HG03103 (cell line): ENCODE measurements at regions not wholly inside any gene's neighbourhood (a gene's known extent, or its start where the extent isn't known, plus 50 kb on each side); places are given as distances from the start of the nearest gene placed in this dataset.
"Not testable (repeated sequence)": the region's sequence is repeated elsewhere in the genome, so short reads cannot be mapped to it uniquely, and the experiment has no call there.

Source experiments
- ATAC-seq: cut with Tn5 transposase; IDR thresholded peaks from one replicate; pipeline ENCODE4 v1.9.1; 2021; ENCODE audit warnings: low read depth; ENCODE audit not compliant: unreplicated experiment

DNA sequence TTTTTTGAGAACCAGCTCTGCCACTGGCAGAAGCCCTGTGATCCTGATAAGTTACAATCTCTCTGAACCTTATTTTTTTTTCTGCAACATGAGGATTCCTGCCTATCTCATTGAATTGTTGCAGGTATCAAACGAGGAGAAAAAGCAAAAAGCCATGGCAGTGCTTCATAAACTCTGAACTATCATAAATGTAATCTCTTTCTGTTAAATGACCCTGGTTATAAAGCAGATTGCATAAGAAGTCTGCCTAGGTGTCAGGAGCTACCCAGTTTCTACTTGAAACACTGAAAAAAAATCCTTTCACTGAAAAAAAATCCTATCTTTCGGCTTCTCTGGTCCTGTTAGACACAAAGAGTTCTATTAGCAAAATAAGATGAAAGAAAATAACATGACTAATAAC is 172.7 kb downstream of the FAM43A start:
- ATAC-seq: no peak

DNA sequence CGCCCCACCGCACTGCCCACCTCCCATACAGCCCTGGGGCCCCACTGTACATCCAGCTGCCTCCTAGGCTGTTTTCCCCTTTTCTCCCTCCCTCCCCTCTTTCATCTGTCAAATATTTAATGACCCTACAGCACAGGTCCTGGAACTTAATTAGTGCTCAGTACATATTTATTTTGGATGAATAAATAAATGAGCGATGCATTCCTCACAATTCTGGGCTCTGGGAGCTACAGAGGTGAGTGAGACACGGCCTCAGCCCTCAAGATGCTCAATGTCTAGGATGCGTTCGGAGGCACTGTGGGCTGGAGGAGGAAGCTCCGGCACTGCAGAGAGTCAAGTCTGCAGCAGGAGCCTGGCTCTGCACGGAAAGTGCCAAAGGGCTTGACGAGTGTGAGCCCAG is 175.0 kb downstream of the FAM43A start:
- ATAC-seq: no peak

GRCh38 chr3:194861375-194861774 is 175.7 kb downstream of the FAM43A start:
- no peak for ATAC-seq

DNA sequence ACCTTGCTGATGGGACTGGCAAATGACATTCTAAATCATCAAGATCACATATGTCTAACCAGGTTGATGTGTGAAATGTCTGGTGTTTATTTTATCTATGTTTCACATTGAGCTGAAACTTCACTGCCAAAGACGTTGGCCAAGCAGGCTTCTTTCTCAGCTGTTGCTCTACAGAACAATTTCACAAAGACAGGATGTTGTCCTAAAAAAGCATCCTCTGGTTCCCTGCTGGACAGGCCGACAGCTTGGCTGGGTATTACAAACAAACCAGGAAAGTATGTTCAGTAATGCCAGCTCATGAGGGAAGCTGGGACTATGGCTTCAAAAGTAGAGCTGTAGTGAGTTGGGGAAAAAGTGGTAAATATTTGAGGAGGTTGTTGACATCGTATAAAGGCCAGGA is 179.4 kb downstream of the FAM43A start:
- no peak for ATAC-seq

DNA sequence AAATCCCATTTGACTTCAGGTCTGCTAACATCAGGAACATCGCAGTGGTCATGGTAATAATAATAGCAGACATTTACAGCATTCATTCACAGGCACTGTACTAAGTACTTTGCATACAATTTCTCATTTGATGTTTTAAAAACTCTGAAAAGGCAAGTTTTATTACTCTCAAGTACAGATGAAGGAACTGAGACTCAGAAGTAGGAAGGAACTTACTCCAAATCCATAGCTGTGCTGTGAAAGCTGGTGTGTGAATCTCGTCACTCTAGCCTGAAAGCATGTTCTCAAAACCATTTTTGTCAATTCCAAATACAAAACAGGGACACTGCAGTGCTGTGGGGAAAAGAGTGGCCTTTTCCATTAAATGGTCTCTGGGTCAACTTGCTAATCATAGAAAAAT is 179.9 kb downstream of the FAM43A start:
- no peak for ATAC-seq

DNA sequence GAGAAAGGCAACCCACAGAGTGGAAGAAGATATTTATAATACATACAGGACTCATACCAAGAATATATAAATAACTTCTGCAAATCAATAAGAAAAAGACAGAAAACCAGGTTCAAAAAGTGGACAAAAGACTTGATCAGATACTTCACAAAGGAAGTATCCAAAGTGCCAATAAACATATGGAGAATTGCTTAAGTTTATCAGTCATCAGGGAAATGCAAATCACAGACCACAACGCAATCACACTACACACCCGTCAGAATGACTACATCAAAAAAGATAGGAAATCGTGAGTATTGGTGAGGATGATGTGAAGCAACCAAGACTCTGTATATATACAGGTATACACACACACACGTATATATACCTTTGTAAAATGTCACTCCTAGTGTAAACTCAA is 180.6 kb downstream of the FAM43A start:
- no peak for ATAC-seq

DNA sequence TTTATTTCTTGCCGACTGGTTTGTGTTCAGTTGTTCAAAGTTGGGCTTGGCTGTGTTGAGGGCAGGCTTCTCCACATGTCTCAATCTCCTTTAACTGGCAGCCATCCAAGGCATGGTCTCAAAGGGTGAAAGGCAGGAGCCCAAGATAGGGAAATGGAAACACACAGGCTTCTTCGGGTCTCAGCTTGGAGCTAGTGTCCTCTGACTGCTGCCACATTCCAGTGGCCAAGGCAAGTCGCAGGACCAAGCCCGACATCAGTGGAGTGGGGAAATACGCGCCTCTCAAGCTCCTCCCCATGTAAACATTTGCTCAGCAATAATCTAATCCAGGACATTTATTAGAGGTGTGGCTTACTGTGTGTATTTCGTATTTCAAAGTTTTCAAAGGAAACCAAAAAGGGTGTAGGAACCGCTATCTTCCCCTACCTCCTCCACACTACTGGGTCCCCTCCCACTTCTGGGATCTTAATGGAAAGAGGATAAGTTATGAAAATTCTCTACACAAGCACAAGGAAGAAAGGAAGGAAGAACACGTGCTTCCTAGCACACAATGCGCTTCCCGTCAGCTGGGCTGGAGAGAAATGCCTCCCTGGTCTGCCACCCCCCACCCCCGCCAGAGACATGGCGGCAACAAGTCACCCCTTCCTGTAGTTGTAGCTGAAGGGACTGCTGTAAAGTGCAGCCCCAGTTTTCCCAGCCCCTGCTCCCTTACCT is 181.7 kb downstream of the FAM43A start:
- no peak for ATAC-seq

- no peak for ATAC-seq
Observed at GRCh38 chr3:194868831-194869230, 183.1 kb downstream of the FAM43A start.

DNA sequence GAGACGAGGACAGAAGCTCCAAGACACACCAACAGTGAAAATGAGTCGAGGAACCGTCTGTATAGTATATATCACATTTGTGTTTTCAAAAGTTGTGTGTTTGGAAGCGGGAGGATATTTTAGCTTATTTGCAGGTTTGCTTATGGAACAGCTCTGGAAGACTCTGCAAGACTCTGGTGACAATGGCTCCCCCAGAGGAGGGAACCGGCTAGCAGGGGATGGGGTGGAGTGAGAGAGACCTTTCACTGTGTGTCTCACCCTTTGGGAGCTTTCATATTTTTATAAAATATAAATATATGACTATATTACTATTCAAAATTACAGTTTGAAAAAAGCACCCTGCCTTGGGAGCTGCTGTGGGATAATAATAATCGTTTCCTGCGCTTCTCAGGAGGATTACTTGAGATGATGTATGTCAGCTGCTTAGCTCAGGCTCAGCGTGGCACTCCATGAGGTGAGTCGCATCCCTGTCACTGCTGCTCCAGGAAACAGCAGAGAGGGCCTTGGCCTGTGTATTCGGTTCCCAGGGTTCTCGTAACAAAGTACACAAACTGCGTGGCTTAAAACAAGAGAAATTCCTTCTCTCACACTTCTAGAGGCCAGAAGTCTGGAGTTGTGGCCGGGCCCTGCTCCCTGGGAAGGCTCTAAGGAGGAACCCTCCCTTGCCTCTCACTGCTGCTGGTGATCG is 183.9 kb downstream of the FAM43A start:
- ATAC-seq: no peak

DNA sequence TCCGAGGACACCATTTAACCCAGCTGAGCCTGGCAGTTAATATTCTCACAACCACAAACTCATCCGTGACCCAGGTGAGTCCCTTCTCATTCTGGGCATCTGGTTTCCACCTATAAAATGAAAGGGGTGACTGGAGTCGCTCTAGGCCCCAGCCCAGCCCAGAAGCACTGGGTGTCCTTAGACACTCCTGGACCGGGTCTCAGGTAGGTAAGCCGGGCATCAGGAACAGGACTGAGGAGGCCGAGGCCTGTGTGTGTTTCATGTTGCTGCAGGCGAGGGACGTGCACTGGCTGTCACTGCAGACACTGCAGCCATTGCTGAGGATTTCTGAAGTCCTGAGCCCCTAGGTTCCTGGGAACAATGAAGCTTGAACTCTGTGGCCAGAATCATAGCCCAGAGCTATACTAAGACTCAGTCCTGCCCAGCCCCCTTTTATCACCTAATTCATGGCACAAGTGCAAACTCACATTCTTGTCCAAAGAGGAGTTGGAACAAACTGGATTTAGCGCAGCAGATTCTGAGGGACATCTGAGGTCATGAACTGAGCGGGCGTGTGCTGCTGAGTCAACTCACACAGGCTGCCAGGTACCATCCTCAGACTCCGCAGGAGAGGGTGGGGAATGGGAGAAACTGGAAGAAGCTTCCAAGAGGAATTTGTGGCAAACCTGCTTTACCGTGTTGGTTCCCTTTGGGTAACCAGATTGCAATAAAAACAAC is 184.9 kb downstream of the FAM43A start:
- no peak for ATAC-seq

DNA sequence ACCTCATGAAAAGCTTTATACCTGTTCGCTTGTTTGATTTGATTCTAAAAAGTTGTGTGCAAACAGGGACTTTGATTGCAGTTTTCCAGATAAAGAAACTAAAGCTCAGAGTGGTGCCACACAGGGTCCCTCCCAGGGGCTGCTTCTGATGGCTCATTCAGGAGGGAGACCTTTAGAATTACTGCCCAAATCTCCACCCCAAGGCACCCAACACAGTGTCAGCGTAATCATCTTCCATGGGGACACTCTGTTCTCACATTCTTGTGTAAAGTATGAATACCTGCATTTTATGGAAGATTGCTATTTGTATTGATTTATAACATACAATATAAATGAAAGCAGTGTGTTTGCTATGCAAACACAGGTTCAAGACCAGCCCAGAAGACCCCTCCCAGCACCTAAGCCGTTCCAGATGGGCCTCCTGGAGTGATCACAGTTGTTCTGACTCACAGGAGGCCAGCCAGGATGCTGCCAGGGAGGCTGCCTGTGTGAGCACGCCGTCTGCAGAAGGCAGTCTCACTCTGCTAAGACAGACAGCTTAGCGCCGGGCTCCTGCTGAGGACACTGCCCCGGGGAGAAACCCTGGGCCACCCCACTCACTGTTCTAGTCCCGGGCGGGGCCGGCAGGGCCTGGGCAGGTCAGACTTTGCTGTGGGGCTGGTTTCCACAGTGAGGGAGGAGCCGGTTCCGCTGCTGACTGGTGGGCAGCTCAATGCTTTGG is 185.6 kb downstream of the FAM43A start:
- no peak for ATAC-seq

GRCh38 chr3:194871864-194872668 is 186.4 kb downstream of the FAM43A start:
- ATAC-seq: no peak

GRCh38 chr3:194872669-194872977 is 186.9 kb downstream of the FAM43A start:
- ATAC-seq: no peak

DNA sequence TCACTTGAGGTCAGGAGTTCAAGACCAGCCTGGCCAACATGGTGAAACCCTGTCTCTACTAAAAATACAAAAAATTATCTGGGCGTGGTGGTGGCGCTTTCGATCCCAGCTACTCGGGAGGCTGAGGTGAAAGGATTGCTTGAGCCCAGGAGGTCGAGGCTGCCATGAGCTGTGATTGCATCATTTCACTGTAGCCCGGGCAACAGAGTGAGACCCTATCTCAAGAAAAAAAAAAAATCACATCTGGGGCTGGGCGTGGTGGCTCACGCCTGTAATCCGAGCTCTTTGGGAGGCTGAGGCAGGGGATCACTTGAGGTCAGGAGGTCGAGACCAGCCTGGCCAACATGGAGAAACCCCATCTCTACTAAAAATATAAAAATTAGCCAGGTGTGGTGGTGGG is 187.8 kb downstream of the FAM43A start:
- ATAC-seq: not testable (repeated sequence)

- ATAC-seq: no peak
Observed at GRCh38 chr3:194874206-194874605, 188.5 kb downstream of the FAM43A start.

GRCh38 chr3:194874783-194875182 is 189.1 kb downstream of the FAM43A start:
- no peak for ATAC-seq

- no peak for ATAC-seq
Observed at GRCh38 chr3:194875581-194876402, 190.1 kb downstream of the FAM43A start.

DNA sequence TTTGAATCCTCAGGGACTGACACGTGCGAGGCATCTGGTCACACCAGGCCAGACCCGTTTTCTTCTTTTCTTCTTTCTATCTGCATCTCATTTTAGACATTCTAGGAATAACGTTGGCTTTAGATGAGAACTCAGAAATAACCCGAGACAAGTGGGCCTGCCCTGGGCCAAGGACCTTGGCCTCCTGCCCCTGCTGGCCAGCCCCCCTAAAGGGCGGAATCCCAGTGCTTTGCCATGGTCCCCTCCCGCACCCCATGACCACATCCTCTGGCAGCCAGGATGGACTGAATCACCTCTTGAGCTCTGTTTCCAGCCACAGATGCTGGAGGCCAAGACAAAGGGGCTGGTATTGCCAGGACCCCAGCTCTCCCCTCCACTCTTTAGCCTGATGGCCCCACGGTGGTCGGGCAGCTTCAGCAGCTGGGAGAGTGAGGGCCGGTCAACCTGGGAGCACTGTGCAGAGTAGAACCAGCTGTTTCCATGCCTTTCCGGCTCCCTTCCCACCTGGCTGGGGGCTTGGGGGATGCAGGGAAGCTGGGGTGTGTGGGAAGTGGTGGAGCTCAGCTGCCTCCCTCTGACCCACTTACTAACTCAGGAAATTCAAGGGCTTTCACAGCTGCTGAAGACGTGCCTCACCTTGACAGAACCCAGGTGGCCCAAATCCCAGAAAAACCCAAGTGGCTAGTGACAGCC is 190.9 kb downstream of the FAM43A start:
- no peak for ATAC-seq
